Tibial nerve (tissue), 3 donors: ENCODE measurements at regions not wholly inside any gene's neighbourhood (a gene's known extent, or its start where the extent isn't known, plus 50 kb on each side); places are given as distances from the start of the nearest gene placed in this dataset.

Experiments used
- CTCF ChIP-seq, 5 experiments: fragments of 200-600 bp in 3 of 5; fragments of 450-650 bp in 2 of 5; sonication (generic) in 3 of 5; IDR thresholded peaks; one replicate each; pipeline ENCODE4 v1.5.1; 2016 to 2019; ENCODE audit warnings: antibody characterized with exemption in 5 of 5, mild to moderate bottlenecking in 3 of 5, moderate library complexity in 2 of 5
- POLR2A ChIP-seq, 2 donors: fragments of 450-650 bp; IDR thresholded peaks; one replicate each; pipeline ENCODE4 v1.6.1; 2017; ENCODE audit warnings: antibody characterized with exemption in 2 of 2, mild to moderate bottlenecking in 2 of 2, moderate library complexity in 2 of 2

DNA sequence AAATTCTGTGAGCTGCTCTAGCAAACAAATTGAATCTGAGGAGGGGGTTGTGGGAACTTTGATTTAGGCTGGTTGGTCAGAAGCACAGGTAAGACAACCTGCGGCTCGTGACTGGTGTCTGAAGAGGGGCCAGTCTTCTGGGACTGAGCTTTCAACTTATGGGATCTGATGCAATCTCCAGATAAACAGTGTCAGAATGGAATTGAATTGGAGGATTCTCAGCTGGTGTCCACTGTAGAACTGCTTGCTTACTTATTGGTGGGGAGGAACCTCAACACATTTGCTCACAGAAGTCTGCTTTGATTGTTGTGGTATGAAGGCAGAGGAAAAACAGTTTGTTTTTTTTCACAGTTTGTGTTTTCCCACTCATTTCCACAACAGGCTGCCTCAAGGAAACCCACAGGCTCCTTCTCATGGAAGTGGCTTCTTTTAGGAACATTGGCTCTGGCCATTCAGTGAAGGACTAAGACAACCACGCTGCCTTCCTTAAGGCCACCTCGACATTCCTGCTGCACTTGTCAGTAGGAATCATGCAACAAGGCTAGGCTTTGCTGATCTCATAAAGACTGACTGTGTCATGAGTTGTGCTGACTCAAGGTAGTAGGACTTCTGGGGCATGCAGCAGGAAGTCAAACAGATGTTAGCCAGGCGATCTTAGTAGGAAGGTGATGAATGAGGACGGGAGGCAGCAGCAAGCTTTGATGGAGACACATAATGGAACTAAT, 104.7 kb downstream of the TSN start:
- no peak for TF ChIP-seq POLR2A (IDR thresholded peaks at IDR 0.05)
- no peak for TF ChIP-seq CTCF (IDR thresholded peaks at IDR 0.05)
